Activated CD8-positive, alpha-beta memory T cell treated with anti-CD3 and anti-CD28 coated beads for 4 hours (primary cell): ENCODE measurements at regions not wholly inside any gene's neighbourhood (a gene's known extent, or its start where the extent isn't known, plus 50 kb on each side); places are given as distances from the start of the nearest gene placed in this dataset.

Experiments
- DNase-seq, 2 donors: peaks; one replicate each; pipeline ENCODE4 v3.0.0-alpha.2; 2020; ENCODE audit warnings: low read depth in 2 of 2

GRCh38 chr1:194347200-194347599, 1160.8 kb upstream of the B3GALT2 start:
- DNase-seq, result no peak

- DNase-seq, result no peak
These were observed 1156.3 kb upstream of the B3GALT2 start for GRCh38 chr1:194342484-194343262.

- DNase-seq, result no peak
These were observed 1155.2 kb upstream of the B3GALT2 start for GRCh38 chr1:194341587-194341986.

GRCh38 chr1:194339471-194339870, 1153.1 kb upstream of the B3GALT2 start:
- DNase-seq, result no peak

- no peak for DNase-seq
These were observed 1152.0 kb upstream of the B3GALT2 start for GRCh38 chr1:194338241-194338948.

- DNase-seq, result no peak
These were observed 1146.8 kb upstream of the B3GALT2 start for GRCh38 chr1:194333240-194333639.

GRCh38 chr1:194331758-194332157, 1145.3 kb upstream of the B3GALT2 start:
- no peak for DNase-seq

- DNase-seq, result no peak
These were observed 1136.3 kb upstream of the B3GALT2 start for GRCh38 chr1:194322751-194323150.

- no peak for DNase-seq
These were observed 1132.4 kb upstream of the B3GALT2 start for GRCh38 chr1:194318790-194319280.

GRCh38 chr1:194309697-194310096, 1123.3 kb upstream of the B3GALT2 start:
- no peak for DNase-seq

GRCh38 chr1:194309269-194309668, 1122.9 kb upstream of the B3GALT2 start:
- no peak for DNase-seq

GRCh38 chr1:194300776-194301175, 1114.4 kb upstream of the B3GALT2 start:
- no peak for DNase-seq

- DNase-seq, result no peak
These were observed 1113.9 kb upstream of the B3GALT2 start for GRCh38 chr1:194300340-194300739.

GRCh38 chr1:194298007-194298598, 1111.7 kb upstream of the B3GALT2 start:
- DNase-seq, result no peak

GRCh38 chr1:194297094-194297493, 1110.7 kb upstream of the B3GALT2 start:
- no peak for DNase-seq

GRCh38 chr1:194296201-194296600, 1109.8 kb upstream of the B3GALT2 start:
- no peak for DNase-seq

- DNase-seq, result no peak
These were observed 1109.3 kb upstream of the B3GALT2 start for GRCh38 chr1:194295685-194296084.

- DNase-seq, result no peak
These were observed 1107.5 kb upstream of the B3GALT2 start for GRCh38 chr1:194293851-194294405.

- DNase-seq, result no peak
These were observed 1106.6 kb upstream of the B3GALT2 start for GRCh38 chr1:194292966-194293365.

- DNase-seq, result peak in 1 of 2 donors; percentile 17
These were observed 1103.3 kb upstream of the B3GALT2 start for GRCh38 chr1:194289569-194290266.

- DNase-seq, result no peak
These were observed 1101.8 kb upstream of the B3GALT2 start for GRCh38 chr1:194288238-194288637.

- no peak for DNase-seq
These were observed 1095.0 kb upstream of the B3GALT2 start for GRCh38 chr1:194281376-194281775.
